ENCODE measurements at regions not wholly inside any gene's neighbourhood (a gene's known extent, or its start where the extent isn't known, plus 50 kb on each side); places are given as distances from the start of the nearest gene placed in this dataset.

DNA sequence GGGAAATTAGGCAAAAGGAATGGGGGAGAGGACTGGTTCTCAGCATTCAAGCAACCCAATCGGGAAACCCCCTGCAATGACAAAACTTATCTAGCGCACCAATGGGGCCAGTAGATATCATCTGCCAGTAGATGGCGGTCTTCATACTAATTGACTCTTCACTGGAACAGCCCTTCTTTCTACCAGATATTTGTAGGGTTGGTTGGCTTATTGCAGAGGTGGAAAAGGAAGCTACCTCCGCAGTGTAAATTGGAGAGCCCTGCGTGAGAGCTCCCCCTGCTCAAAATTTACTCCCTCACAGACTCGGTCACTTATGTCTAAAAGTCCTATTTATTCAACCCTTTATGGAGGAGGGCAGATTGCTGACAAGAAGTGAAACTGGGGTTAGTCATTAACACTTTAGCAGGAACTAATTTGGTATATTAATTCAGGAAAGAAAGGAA is 166.1 kb upstream of the CCND2 start (continued):
- TF ChIP-seq, protein P1, sequence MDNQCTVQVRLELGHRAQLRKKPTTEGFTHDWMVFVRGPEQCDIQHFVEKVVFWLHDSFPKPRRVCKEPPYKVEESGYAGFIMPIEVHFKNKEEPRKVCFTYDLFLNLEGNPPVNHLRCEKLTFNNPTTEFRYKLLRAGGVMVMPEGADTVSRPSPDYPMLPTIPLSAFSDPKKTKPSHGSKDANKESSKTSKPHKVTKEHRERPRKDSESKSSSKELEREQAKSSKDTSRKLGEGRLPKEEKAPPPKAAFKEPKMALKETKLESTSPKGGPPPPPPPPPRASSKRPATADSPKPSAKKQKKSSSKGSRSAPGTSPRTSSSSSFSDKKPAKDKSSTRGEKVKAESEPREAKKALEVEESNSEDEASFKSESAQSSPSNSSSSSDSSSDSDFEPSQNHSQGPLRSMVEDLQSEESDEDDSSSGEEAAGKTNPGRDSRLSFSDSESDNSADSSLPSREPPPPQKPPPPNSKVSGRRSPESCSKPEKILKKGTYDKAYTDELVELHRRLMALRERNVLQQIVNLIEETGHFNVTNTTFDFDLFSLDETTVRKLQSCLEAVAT (IDR thresholded peaks at IDR 0.05): 0 out of 2 replicates have a peak, but pooled peaks have one; percentile 16
- no peak for TF ChIP-seq RAD51 (IDR thresholded peaks at IDR 0.05)
- no peak for TF ChIP-seq RCOR1 (conservative IDR thresholded peaks at IDR 0.05; ENCODE audit: low read depth, low read length)
- TF ChIP-seq CEBPB (IDR thresholded peaks at IDR 0.05; ENCODE audit: borderline replicate concordance in 1 of 2, low read depth in 2 of 2, low read length in 2 of 2): no peak
- TF ChIP-seq SMARCA5 (IDR thresholded peaks at IDR 0.05): no peak; the same call in 1 of the 2 replicates
- no peak for TF ChIP-seq STAT1 (conservative IDR thresholded peaks at IDR 0.05)
- no peak for TF ChIP-seq ASH2L (IDR thresholded peaks at IDR 0.05; ENCODE audit: borderline replicate concordance, low read depth)
- no peak for TF ChIP-seq POLR2A (IDR thresholded peaks at IDR 0.05; ENCODE audit: low read depth, low read length)
- no peak for TF ChIP-seq PAX5 (IDR thresholded peaks at IDR 0.05; ENCODE audit: borderline replicate concordance, low read depth, low read length)
- no peak for TF ChIP-seq ZNF384 (IDR thresholded peaks at IDR 0.05; ENCODE audit: borderline replicate concordance, low read depth, low read length)
- peak; percentile 81 to 83; a peak in 3 of 4 replicates for TF ChIP-seq IKZF2 (IDR thresholded peaks at IDR 0.05)
- peak in 1 of 2 experiments; percentile 49; a peak in 1 of 4 replicates for TF ChIP-seq ETV6 (conservative IDR thresholded peaks at IDR 0.05 in 1 of 2, IDR thresholded peaks at IDR 0.05 in 1 of 2; ENCODE audit: borderline replicate concordance in 1 of 2, low read depth in 1 of 2)
- TF ChIP-seq, protein P2, sequence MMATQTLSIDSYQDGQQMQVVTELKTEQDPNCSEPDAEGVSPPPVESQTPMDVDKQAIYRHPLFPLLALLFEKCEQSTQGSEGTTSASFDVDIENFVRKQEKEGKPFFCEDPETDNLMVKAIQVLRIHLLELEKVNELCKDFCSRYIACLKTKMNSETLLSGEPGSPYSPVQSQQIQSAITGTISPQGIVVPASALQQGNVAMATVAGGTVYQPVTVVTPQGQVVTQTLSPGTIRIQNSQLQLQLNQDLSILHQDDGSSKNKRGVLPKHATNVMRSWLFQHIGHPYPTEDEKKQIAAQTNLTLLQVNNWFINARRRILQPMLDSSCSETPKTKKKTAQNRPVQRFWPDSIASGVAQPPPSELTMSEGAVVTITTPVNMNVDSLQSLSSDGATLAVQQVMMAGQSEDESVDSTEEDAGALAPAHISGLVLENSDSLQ (IDR thresholded peaks at IDR 0.05): peak; percentile 26; the same call in 1 of the 2 replicates
- TF ChIP-seq TAF1 (IDR thresholded peaks at IDR 0.05; ENCODE audit: borderline replicate concordance, low read depth, low read length): no peak
- TF ChIP-seq, protein P3, sequence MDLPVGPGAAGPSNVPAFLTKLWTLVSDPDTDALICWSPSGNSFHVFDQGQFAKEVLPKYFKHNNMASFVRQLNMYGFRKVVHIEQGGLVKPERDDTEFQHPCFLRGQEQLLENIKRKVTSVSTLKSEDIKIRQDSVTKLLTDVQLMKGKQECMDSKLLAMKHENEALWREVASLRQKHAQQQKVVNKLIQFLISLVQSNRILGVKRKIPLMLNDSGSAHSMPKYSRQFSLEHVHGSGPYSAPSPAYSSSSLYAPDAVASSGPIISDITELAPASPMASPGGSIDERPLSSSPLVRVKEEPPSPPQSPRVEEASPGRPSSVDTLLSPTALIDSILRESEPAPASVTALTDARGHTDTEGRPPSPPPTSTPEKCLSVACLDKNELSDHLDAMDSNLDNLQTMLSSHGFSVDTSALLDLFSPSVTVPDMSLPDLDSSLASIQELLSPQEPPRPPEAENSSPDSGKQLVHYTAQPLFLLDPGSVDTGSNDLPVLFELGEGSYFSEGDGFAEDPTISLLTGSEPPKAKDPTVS (IDR thresholded peaks at IDR 0.05; ENCODE audit: low read depth, low read length): no peak
- TF ChIP-seq HDAC6 (IDR thresholded peaks at IDR 0.05; ENCODE audit: unreplicated experiment): no peak
- 0 out of 4 replicates have a peak, but pooled peaks of 1 of the 2 experiments have one; percentile 41 for TF ChIP-seq BHLHE40 (IDR thresholded peaks at IDR 0.05; ENCODE audit: borderline replicate concordance in 1 of 2, low read depth in 2 of 2, low read length in 1 of 2)
- no peak; the same call in 1 of the 2 replicates for TF ChIP-seq ZNF207 (IDR thresholded peaks at IDR 0.05; ENCODE audit: borderline replicate concordance)
- TF ChIP-seq POLR2AphosphoS5 (IDR thresholded peaks at IDR 0.05; ENCODE audit: low read length): no peak
- TF ChIP-seq NFIC (IDR thresholded peaks at IDR 0.05; ENCODE audit: low read depth, low read length): peak; percentile 62
- 0 out of 2 replicates have a peak, but pooled peaks have one; percentile 31 for TF ChIP-seq CREB1 (IDR thresholded peaks at IDR 0.05; ENCODE audit: low read depth)
- TF ChIP-seq JUND (IDR thresholded peaks at IDR 0.05; ENCODE audit: low read depth, low read length): 0 out of 2 replicates have a peak, but pooled peaks have one; percentile 50
- no peak for TF ChIP-seq GABPA (IDR thresholded peaks at IDR 0.05; ENCODE audit: low read depth)
- TF ChIP-seq CHD4 (IDR thresholded peaks at IDR 0.05): no peak
- no peak for TF ChIP-seq KDM1A (IDR thresholded peaks at IDR 0.05; ENCODE audit: borderline replicate concordance)
- peak; percentile 49; the same call in 1 of the 2 replicates for TF ChIP-seq IRF4 (IDR thresholded peaks at IDR 0.05; ENCODE audit: low read depth, low read length)
